ENCODE measurements at regions not wholly inside any gene's neighbourhood (a gene's known extent, or its start where the extent isn't known, plus 50 kb on each side); places are given as distances from the start of the nearest gene placed in this dataset.

- TF ChIP-seq CTCF (IDR thresholded peaks at IDR 0.05; ENCODE audit: low read depth, low read length) = no peak
- no peak for TF ChIP-seq EZH2phosphoT487 (IDR thresholded peaks at IDR 0.05; ENCODE audit: low read depth)
Measured at GRCh38 chr16:35574454-35575431, 2115.3 kb downstream of the TP53TG3F start.

Data from OCI-LY3 (cell line).